ENCODE measurements at regions not wholly inside any gene's neighbourhood (a gene's known extent, or its start where the extent isn't known, plus 50 kb on each side); places are given as distances from the start of the nearest gene placed in this dataset.

DNA sequence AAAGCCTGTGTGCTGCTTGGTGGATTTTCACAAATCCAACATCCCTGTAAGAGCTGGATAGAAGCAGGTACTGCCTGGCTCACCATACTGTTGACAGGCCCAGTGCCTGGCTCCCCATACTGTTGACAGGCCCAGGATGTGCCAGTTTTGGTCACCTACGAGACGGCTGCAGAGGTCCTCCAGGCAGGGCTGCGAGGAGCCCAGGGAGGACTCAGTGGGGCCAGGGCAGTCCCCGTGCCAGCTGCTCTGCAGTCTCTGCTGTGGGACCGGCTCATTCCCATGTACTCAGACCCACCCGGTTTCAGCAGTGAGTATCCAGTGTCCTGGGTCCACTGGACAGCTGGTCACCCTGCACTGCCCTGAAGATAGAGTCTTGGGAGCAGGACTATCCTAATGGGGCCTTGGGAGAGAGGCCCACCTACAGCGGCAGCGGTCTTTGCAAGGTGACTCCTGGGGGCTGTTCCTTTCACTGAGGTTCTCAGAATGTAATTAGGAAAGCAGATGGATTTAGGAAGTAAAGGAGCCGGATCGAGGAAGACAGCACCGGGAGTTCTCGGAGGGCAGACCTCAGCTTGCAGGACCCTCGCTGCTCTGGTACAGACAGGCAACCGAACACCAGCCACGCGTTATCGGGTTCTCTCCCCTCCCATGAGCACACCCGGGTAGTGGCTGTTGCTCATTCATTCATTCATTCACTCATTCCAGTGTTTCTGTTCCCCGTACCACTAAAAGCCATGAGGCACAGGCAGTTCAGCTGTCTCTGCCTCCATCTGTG is 106.1 kb downstream of the CTTN start:
- no TSS peak for BruUV-seq (replicated peaks)
- H3K79me2 ChIP-seq (ENCODE audit: low read depth) = no peaks in the 10 kb centered on the region
- no peaks in the 10 kb centered on the region for H3F3A ChIP-seq (ENCODE audit: insufficient read depth, low read depth)
- intact Hi-C loops (cut with micrococcal nuclease; ENCODE audit: unreplicated experiment) = no loop called here
- no peak overlapping the region for H2AFZ ChIP-seq
- POLR2A ChIA-PET (ENCODE audit: unreplicated experiment) = no interaction called here
- H3K9me3 ChIP-seq (ENCODE audit: insufficient read depth, low read depth) = no peaks in the 10 kb centered on the region
- H3K27ac ChIP-seq = no peak overlapping the region
- H3K4me3 ChIP-seq = no peak overlapping the region
- H4K20me1 ChIP-seq (ENCODE audit: insufficient read depth) = peaks cover 20% of the 10 kb centered on the region
- H3K27me3 ChIP-seq (ENCODE audit: insufficient read depth, low read depth) = no peaks in the 10 kb centered on the region
- TF ChIP-seq EZH2 (IDR thresholded peaks at IDR 0.05; ENCODE audit: low read depth) = no peak
- TF ChIP-seq, protein P1, sequence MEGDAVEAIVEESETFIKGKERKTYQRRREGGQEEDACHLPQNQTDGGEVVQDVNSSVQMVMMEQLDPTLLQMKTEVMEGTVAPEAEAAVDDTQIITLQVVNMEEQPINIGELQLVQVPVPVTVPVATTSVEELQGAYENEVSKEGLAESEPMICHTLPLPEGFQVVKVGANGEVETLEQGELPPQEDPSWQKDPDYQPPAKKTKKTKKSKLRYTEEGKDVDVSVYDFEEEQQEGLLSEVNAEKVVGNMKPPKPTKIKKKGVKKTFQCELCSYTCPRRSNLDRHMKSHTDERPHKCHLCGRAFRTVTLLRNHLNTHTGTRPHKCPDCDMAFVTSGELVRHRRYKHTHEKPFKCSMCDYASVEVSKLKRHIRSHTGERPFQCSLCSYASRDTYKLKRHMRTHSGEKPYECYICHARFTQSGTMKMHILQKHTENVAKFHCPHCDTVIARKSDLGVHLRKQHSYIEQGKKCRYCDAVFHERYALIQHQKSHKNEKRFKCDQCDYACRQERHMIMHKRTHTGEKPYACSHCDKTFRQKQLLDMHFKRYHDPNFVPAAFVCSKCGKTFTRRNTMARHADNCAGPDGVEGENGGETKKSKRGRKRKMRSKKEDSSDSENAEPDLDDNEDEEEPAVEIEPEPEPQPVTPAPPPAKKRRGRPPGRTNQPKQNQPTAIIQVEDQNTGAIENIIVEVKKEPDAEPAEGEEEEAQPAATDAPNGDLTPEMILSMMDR (conservative IDR thresholded peaks at IDR 0.05) = no peak
- H3K4me2 ChIP-seq = no peak overlapping the region
- H3K9me2 ChIP-seq (ENCODE audit: insufficient read depth) = no peaks in the 10 kb centered on the region
- CTCF ChIA-PET = interaction anchor here (0.6 to 0.8 kb wide), 2 partner anchors 64 to 824 kb away, joined by 4 to 13 read pairs; no protein-coding TSS in a partner anchor
- H3K36me3 ChIP-seq (ENCODE audit: low read depth) = no peaks in the 10 kb centered on the region
- DNase-seq = no peak
- no peaks in the 10 kb centered on the region for H3K4me1 ChIP-seq (replicated peaks; ENCODE audit: insufficient read depth)

- POLR2A ChIA-PET (ENCODE audit: unreplicated experiment) = no interaction called here
- intact Hi-C loops (cut with micrococcal nuclease; ENCODE audit: unreplicated experiment) = no loop called here
- H3K27me3 ChIP-seq (ENCODE audit: insufficient read depth, low read depth) = no peaks in the 10 kb centered on the region
Measured at GRCh38 chr11:70505331-70505731, 107.0 kb downstream of the CTTN start.

DNA sequence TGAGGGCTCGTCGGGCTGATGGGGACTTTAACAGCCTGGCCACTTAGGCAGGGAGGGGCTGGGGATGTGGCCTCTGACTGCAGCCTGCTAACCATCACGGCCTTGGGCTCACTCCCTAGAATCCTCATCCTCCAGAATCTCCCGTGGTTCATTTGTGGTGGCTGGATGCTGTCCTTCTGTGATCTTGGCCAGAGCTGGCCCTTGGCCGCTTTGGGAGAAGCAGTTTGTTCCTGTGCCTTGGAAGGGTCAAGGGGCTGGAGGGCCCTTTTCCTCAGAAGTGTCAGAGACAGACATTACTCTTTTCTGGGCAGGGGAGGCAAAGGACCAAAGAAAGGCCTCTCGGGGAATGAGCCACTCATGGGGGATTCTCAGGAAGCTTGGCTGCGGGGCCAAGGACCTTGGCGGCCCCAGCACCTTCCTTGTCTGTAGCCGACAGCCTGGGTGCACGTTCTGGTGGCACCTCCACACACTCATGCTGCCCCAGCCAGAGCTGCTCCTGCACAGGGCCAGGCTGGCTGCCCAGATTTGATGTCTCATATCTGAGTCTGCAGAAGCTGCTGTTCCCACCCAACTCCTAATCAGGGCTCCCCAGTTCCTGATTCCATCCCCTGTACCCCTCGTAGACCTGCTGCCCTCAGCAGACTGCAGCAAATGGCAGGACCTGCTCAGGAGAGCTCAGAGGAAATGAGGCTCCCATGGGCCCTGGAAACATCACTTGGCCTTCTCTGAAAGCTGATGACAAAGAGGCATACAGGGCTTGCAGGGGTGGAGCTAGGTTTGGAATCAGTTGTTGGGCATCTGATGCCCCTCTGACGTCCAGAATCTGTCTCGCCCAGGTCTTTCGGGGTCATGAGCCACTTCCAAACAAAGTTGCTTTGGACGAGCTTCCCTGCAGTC is 107.7 kb downstream of the CTTN start:
- POLR2A ChIA-PET (ENCODE audit: unreplicated experiment) = no interaction called here
- Histone ChIP-seq H3K4me1 (replicated peaks; ENCODE audit: insufficient read depth) (no peaks in the 10 kb centered on the region), H3K4me2 (no peak overlapping the region), H3K9me2 (ENCODE audit: insufficient read depth) (no peaks in the 10 kb centered on the region), H3K36me3 (ENCODE audit: low read depth) (no peaks in the 10 kb centered on the region), H3K9me3 (ENCODE audit: insufficient read depth, low read depth) (no peaks in the 10 kb centered on the region), H3F3A (ENCODE audit: insufficient read depth, low read depth) (no peaks in the 10 kb centered on the region), H3K27me3 (ENCODE audit: insufficient read depth, low read depth) (no peaks in the 10 kb centered on the region), H3K79me2 (ENCODE audit: low read depth) (no peaks in the 10 kb centered on the region), H3K4me3 (no peak overlapping the region), H3K27ac (no peak overlapping the region), H4K20me1 (ENCODE audit: insufficient read depth) (peaks cover 20% of the 10 kb centered on the region), H2AFZ (no peak overlapping the region)
- intact Hi-C loops (cut with micrococcal nuclease; ENCODE audit: unreplicated experiment) = no loop called here
- CTCF ChIA-PET = no interaction called here
- DNase-seq = no peak
- no TSS peak for BruUV-seq (replicated peaks)
- TF ChIP-seq, protein P1 (conservative IDR thresholded peaks at IDR 0.05) = no peak
- no peak for TF ChIP-seq EZH2 (IDR thresholded peaks at IDR 0.05; ENCODE audit: low read depth)

More at GRCh38 chr11:70505331-70505731, 107.0 kb downstream of the CTTN start:
- peaks cover 20% of the 10 kb centered on the region for H4K20me1 ChIP-seq (ENCODE audit: insufficient read depth)
- no peak for TF ChIP-seq EZH2 (IDR thresholded peaks at IDR 0.05; ENCODE audit: low read depth)
- TF ChIP-seq, protein P1 (conservative IDR thresholded peaks at IDR 0.05) = no peak
- no peaks in the 10 kb centered on the region for H3K9me3 ChIP-seq (ENCODE audit: insufficient read depth, low read depth)
- CTCF ChIA-PET = no interaction called here
- H3K4me2 ChIP-seq = no peak overlapping the region
- DNase-seq = no peak
- no peak overlapping the region for H2AFZ ChIP-seq
- H3K9me2 ChIP-seq (ENCODE audit: insufficient read depth) = no peaks in the 10 kb centered on the region
- BruUV-seq (replicated peaks) = no TSS peak
- no peak overlapping the region for H3K4me3 ChIP-seq
- H3K36me3 ChIP-seq (ENCODE audit: low read depth) = no peaks in the 10 kb centered on the region
- H3K4me1 ChIP-seq (replicated peaks; ENCODE audit: insufficient read depth) = no peaks in the 10 kb centered on the region
- H3K79me2 ChIP-seq (ENCODE audit: low read depth) = no peaks in the 10 kb centered on the region
- no peaks in the 10 kb centered on the region for H3F3A ChIP-seq (ENCODE audit: insufficient read depth, low read depth)
- H3K27ac ChIP-seq = no peak overlapping the region
